Progenitor cell of endocrine pancreas (in vitro differentiated cells): ENCODE measurements at regions not wholly inside any gene's neighbourhood (a gene's known extent, or its start where the extent isn't known, plus 50 kb on each side); places are given as distances from the start of the nearest gene placed in this dataset.

Experiments used
- DNase-seq: peaks from one replicate; pipeline ENCODE4 v3.0.0; 2021; ENCODE audit warnings: low spot score; ENCODE audit not compliant: unreplicated experiment
- H3K27ac Mint-ChIP-seq: 2 replicates; pipeline ENCODE4 v1.8.0; 2021; ENCODE audit warnings: mild to moderate bottlenecking, moderate library complexity, mixed read lengths
- H3K27me3 Mint-ChIP-seq: 2 replicates; pipeline ENCODE4 v1.8.0; 2021; ENCODE audit warnings: mixed read lengths
- H3K36me3 Mint-ChIP-seq: 2 replicates; pipeline ENCODE4 v1.8.0; 2022; ENCODE audit warnings: mixed read lengths; ENCODE audit not compliant: insufficient read depth
- H3K4me1 Mint-ChIP-seq: 2 replicates; pipeline ENCODE4 v1.8.0; 2021; ENCODE audit warnings: low read depth, mixed read lengths
- H3K4me3 Mint-ChIP-seq: 2 replicates; pipeline ENCODE4 v1.8.0; 2021; ENCODE audit warnings: low read depth, mild to moderate bottlenecking, moderate library complexity, mixed read lengths
- H3K9me3 Mint-ChIP-seq: 2 replicates; pipeline ENCODE4 v1.8.0; 2021; ENCODE audit warnings: low read depth, mixed read lengths
- TF ChIP-seq, protein P1 (sequence below): fragments of 200-600 bp; sonication (generic); IDR thresholded peaks from one replicate; pipeline ENCODE4 v1.5.0; 2021; ENCODE audit warnings: antibody characterized with exemption, mild to moderate bottlenecking; ENCODE audit not compliant: unreplicated experiment

DNA sequence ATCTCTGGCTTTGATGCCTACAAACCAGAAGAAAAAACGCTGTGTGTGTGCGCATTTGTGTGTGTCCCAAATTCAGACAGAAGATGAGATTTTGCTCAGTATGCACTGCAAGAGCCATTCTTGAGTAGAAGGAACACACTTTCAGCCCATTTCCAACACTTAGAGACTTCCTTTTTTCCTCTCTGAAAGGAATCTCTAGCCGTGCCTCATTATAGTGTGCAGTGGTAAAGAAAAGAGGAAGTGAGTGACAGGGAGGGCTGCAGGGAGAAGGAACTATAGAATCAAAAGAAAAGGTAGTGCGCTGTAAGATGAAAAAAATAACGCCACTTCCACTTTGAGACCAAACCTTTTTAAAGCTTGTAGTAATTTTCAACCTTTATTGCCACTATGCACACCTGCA lies 1400.9 kb upstream of the FLRT2 start:
- Mint-ChIP-seq H3K27ac (no peak overlapping the region), H3K36me3 (no peaks in the 10 kb centered on the region), H3K4me3 (no peak overlapping the region), H3K27me3 (no peaks in the 10 kb centered on the region), H3K4me1 (peaks cover 7% of the 10 kb centered on the region), H3K9me3 (peaks cover 3% of the 10 kb centered on the region)
- TF ChIP-seq, protein P1, sequence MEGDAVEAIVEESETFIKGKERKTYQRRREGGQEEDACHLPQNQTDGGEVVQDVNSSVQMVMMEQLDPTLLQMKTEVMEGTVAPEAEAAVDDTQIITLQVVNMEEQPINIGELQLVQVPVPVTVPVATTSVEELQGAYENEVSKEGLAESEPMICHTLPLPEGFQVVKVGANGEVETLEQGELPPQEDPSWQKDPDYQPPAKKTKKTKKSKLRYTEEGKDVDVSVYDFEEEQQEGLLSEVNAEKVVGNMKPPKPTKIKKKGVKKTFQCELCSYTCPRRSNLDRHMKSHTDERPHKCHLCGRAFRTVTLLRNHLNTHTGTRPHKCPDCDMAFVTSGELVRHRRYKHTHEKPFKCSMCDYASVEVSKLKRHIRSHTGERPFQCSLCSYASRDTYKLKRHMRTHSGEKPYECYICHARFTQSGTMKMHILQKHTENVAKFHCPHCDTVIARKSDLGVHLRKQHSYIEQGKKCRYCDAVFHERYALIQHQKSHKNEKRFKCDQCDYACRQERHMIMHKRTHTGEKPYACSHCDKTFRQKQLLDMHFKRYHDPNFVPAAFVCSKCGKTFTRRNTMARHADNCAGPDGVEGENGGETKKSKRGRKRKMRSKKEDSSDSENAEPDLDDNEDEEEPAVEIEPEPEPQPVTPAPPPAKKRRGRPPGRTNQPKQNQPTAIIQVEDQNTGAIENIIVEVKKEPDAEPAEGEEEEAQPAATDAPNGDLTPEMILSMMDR: no peak
- DNase-seq: no peak

DNA sequence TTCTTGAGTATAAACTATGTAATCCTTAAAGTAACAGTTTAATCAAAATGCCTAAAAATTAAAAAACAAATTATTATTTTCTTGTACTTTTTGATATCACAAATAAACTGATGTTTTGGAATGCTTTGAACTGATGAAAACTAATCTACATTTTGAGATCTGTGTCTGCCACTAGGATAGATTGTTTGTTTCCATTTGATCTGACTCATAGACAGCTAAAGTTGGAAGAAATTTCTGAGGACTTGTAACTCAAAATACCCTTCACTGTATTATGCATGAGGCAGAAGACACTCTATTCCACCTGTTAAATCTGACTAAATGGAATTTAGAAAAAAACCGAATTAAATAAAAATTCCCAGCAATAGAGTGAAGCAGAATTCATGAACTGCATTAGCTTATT lies 1400.0 kb upstream of the FLRT2 start:
- Mint-ChIP-seq H3K36me3 (no peaks in the 10 kb centered on the region), H3K9me3 (peaks cover 3% of the 10 kb centered on the region)
- TF ChIP-seq, protein P1: no peak

DNA sequence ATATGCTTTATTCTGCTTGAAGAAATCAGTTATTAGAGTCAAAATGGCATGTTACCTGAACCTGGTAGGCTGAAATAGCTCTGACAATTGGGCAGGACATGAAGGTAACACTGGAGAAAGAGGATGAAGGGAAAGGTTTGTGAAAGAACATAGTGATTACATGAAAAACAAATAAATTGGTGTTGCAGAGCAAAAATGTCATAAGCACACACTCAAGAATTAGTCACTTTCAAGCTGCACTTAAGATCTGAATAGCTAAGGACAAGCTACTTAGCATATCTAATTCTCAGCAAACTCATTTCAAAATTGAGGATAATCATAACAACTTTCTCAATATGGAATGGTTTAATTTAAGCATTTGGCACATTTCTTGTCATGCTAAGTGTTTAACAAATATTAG lies 1398.0 kb upstream of the FLRT2 start:
- TF ChIP-seq, protein P1: no peak
- Mint-ChIP-seq H3K27me3 (no peaks in the 10 kb centered on the region), H3K4me3 (no peak overlapping the region), H3K27ac (no peak overlapping the region), H3K4me1 (peaks cover 7% of the 10 kb centered on the region), H3K36me3 (no peaks in the 10 kb centered on the region), H3K9me3 (peaks cover 3% of the 10 kb centered on the region)
- DNase-seq: no peak

More for the DNA sequence above, 1400.0 kb upstream of the FLRT2 start:
- Mint-ChIP-seq H3K27ac (no peak overlapping the region), H3K27me3 (no peaks in the 10 kb centered on the region), H3K4me3 (no peak overlapping the region), H3K4me1 (peaks cover 7% of the 10 kb centered on the region)
- DNase-seq: no peak

DNA sequence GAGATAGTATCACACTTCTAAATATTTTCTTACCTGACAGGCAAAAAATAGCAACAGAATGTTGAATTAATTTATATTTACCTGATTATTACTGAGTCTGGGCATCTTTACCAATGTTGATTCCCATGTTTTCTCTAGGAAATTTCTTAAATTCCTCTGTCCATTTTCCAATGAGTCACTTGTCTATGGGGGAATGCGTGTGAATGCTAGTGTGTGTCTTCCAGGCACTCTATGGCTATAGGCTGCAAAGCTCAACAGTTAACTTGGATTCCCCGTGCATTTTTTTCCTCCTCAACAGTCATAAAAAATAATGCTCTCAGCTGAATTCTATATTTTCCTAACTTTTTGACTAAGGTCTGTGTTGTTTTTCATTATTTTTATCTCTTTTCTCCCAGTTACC lies 1385.8 kb upstream of the FLRT2 start:
- Mint-ChIP-seq H3K27me3 (no peaks in the 10 kb centered on the region), H3K9me3 (peaks cover 2% of the 10 kb centered on the region), H3K27ac (no peak overlapping the region), H3K4me1 (no peaks in the 10 kb centered on the region), H3K4me3 (no peak overlapping the region), H3K36me3 (no peaks in the 10 kb centered on the region)
- DNase-seq: no peak
- TF ChIP-seq, protein P1: no peak

DNA sequence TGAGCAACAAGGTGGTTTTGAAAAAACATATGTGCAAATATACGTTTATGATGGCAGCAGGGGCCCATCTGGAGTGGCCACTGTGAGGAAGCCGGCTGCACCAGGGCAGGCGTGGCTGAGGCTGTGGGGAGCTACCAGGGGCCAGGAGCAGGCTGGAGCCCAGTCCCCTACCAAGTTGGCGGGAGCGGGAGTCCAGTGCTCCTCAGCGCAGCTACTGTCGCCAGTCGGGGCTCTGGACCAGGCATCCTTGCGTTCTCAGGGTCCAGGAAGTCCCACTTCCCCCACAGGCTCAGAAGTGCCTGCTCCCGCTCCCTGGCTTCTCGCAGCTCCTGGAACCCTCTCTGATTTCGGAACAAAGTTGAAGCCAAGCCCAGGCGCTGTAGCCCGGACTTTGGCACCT lies 1377.5 kb upstream of the FLRT2 start:
- TF ChIP-seq, protein P1: no peak
- no peaks in the 10 kb centered on the region for H3K27me3 Mint-ChIP-seq

More for the DNA sequence above, 1377.5 kb upstream of the FLRT2 start:
- Mint-ChIP-seq H3K36me3 (no peaks in the 10 kb centered on the region), H3K9me3 (peaks cover 15% of the 10 kb centered on the region), H3K27ac (no peak overlapping the region), H3K4me1 (peaks cover 4% of the 10 kb centered on the region), H3K4me3 (no peak overlapping the region)
- no peak for DNase-seq
